Gastrocnemius medialis (tissue), 4 donors: ENCODE measurements at regions not wholly inside any gene's neighbourhood (a gene's known extent, or its start where the extent isn't known, plus 50 kb on each side); places are given as distances from the start of the nearest gene placed in this dataset.

ENCODE experiments used
- POLR2A ChIP-seq, 2 donors: fragments of 450-650 bp; IDR thresholded peaks; one replicate each; pipeline ENCODE4 v1.6.1; 2017; ENCODE audit warnings: antibody characterized with exemption in 2 of 2, mild to moderate bottlenecking in 2 of 2, moderate library complexity in 2 of 2
- TF ChIP-seq, protein P1 (sequence below), 5 experiments: fragments of 450-650 bp in 3 of 5; fragments of 200-600 bp in 2 of 5; sonication (generic) in 2 of 5; IDR thresholded peaks in 4 of 5; conservative IDR thresholded peaks in 1 of 5; 1 replicate in 4 of 5; 2 replicates in 1 of 5; pipeline ENCODE4 v1.5.1; 2016 to 2019; ENCODE audit warnings: antibody characterized with exemption in 5 of 5, mild to moderate bottlenecking in 3 of 5, moderate library complexity in 3 of 5

DNA sequence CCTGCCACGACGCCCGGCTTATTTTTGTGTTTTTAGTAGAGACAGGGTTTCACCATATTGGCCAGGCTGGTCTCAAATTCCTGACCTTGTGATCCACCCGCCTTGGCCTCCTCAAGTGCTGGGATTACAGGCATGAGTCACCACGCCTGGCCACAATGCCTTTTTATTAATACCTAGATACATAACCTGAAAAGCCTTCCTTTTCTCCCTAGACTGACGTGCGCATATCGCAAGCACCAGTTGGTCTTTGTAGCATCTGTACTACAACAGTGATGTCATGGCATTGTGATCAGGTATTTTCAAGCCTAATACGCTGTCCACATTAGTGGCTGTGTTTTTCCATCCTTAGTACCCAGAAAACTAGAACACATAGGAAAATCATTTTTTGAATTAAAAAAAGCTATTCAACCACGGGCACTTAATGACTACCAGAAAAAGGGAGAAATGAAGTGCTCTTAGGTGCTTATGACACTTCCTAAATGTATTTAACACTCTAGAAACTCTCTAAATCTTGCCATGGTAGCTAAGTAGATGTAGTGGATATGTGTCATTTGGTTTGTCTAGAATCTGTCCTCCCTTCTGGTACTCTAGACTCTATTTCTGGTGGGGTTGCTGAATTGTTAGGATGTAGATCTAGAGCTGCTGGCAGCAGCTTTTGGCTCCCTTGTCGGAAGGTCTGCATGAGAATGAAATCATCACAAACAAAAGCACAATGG, 707.8 kb downstream of the STIM2 start:
- TF ChIP-seq, protein P1, sequence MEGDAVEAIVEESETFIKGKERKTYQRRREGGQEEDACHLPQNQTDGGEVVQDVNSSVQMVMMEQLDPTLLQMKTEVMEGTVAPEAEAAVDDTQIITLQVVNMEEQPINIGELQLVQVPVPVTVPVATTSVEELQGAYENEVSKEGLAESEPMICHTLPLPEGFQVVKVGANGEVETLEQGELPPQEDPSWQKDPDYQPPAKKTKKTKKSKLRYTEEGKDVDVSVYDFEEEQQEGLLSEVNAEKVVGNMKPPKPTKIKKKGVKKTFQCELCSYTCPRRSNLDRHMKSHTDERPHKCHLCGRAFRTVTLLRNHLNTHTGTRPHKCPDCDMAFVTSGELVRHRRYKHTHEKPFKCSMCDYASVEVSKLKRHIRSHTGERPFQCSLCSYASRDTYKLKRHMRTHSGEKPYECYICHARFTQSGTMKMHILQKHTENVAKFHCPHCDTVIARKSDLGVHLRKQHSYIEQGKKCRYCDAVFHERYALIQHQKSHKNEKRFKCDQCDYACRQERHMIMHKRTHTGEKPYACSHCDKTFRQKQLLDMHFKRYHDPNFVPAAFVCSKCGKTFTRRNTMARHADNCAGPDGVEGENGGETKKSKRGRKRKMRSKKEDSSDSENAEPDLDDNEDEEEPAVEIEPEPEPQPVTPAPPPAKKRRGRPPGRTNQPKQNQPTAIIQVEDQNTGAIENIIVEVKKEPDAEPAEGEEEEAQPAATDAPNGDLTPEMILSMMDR (IDR thresholded peaks at IDR 0.05 in 4 of 5, conservative IDR thresholded peaks at IDR 0.05 in 1 of 5), result no peak
- TF ChIP-seq POLR2A (IDR thresholded peaks at IDR 0.05), result no peak
